HL-60/S4 treated with retinoic acid at 250 ng/mL for 4 days and 3 days (cell line): ENCODE measurements at regions not wholly inside any gene's neighbourhood (a gene's known extent, or its start where the extent isn't known, plus 50 kb on each side); places are given as distances from the start of the nearest gene placed in this dataset.
"Not testable (repeated sequence)": the region's sequence is repeated elsewhere in the genome, so short reads cannot be mapped to it uniquely, and the experiment has no call there.

ENCODE experiments used
- in situ Hi-C: fragments of 300-500 bp; cut with MboI; formaldehyde crosslinking; loops from 2 replicates; pipeline ENCODE4 v1.7.0; 2022; ENCODE audit warnings: low sequenced_read_pairs

DNA sequence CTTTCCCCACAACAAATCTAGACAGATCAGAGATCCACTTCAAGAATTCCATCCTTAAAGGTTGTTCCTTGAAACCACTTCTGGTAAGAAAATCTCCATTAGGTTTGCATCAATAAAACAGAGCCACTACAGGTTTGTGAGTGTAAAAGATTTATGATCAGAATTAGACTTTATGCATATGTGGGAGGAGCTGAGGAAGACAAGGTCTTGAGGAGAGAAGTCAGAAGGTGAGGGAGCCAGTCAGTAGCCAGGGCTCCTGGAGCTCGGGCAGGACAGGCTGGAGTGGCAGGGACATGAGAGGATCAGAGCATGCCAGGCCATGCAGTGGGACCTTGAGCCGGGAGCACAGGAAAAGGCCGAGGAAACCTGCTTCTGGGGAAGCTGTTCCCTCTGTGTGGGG lies 240.0 kb upstream of the PRSS1 start:
- in situ Hi-C loops, result not testable (repeated sequence)

- in situ Hi-C loops, result no loop called here
These were observed 241.0 kb upstream of the PRSS1 start for GRCh38 chr7:142508251-142508650.

DNA sequence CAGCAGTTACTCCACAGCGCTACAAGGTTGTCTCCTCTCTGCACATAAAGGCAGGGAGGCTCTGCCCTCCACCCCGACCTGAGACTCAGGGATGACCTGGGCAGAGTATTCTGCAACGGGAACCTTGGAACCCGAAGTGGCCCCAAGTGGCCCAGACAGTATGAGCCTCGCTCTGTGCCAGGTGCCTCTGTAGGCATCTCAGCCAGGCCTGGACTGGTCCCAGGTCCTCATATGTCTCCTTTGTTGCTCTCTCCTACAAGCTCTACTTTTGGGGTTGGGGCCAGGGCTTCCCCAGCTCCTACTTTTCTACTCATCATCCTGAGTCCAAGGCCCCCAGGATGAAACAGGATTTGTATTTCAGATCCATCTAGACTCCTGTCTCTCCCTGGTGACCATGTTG lies 241.5 kb upstream of the PRSS1 start:
- in situ Hi-C loops, result no loop called here

GRCh38 chr7:142507066-142507465 lies 242.2 kb upstream of the PRSS1 start:
- in situ Hi-C loops, result not testable (repeated sequence)

DNA sequence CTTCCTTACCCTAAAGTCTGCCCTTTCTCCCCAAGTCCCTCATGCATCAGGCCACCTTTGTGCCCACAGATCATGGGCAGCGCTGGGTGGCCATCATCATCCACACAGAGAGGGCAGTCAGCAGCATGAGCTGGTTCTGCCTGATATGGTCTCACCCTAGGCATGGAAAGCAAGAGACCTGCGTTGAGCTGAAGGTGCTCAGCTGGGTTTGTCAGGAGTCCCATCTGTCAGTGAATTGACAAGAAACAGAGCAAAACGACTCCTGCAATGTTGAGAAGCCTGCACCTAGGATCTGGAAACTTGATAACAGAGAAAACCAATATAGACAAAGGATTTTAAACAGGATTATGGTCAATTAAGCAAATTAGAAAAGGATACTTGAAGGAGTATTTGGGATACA lies 242.7 kb upstream of the PRSS1 start:
- in situ Hi-C loops, result no loop called here

DNA sequence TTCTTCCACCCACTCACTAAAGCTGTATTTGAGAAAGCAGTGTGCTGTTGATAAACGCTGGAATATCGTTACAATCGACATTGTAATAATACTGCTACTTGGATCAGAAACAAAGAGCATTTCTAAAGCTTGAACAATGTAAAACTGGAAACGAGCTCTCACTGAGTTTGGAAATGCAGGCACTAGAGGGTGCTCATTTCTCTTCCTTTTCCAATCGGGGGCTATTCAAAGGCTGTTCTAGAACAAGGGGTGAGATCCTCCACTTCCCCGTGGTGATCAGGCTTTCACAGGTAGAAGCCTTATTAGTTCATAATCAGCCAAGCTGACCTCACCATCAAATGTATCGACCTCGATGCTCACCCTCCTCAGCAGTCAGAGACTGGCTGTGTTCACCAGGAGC lies 245.3 kb upstream of the PRSS1 start:
- in situ Hi-C loops, result not testable (repeated sequence)

- in situ Hi-C loops, result no loop called here
These were observed 245.2 kb upstream of the PRSS58 start for GRCh38 chr7:142503036-142503435.

DNA sequence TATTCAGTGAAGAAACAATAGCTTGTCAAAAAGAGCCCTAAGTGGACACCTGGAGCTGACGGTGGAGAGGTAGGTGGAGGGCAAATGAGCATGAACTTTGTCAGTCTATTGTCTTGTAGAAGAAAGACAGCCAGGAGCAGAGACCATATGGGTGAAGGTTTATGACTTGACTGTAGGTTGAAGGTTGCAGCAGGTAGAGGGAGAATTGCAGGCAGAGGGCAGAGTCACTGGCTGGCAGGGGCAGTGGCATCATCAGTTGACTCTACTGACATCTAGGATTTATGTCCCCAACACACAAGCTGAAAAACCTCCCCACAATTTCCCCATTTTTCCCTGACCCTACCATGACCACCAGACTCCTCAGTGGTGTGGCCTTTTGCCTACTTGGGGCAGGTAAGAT lies 243.6 kb upstream of the PRSS58 start:
- in situ Hi-C loops, result no loop called here

GRCh38 chr7:142500366-142500765 lies 242.5 kb upstream of the PRSS58 start:
- in situ Hi-C loops, result no loop called here

- in situ Hi-C loops, result no loop called here
These were observed 241.8 kb upstream of the PRSS58 start for GRCh38 chr7:142499635-142500034.

GRCh38 chr7:142498364-142498763 lies 240.5 kb upstream of the PRSS58 start:
- in situ Hi-C loops, result no loop called here

DNA sequence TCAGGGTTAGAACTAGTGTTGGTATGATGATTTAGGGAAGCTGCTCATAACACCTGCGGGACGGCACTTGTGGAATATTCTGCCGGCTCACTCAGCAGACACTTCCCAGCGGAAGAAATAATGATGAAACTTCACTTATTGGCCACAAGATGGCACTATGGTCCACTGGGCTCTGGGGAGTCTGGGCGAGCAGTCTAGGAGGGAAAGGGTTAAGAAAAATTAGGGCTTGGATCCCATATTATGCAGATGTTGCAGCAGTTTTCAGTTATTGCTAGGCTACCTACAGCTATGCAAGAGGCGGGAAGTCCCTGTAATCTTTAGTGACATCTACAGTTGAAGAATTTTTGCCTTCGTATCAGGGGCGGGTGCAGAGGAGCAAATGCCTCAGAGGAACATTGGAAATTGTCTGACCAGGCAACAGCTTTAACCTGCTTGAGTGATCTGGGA lies 238.7 kb upstream of the PRSS58 start:
- in situ Hi-C loops, result no loop called here

DNA sequence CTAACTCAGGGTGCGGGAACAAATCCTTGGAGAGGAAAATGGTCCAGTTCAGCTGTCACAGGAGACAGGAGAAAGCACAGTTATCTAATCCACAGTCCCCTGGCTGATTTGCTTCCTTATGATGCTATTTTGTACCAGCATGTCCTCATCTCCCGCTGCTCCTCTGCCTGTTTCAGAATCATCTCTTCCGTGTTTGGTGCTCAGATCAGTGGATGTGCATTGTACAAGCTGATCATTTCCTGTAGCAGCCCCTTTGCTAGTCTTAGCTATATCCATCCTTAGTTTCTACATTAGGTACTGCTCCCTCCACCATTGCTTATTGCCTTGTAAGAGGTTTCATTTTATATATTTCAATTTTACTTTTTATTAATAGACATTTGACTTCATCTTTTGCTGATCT lies 238.0 kb upstream of the PRSS58 start:
- in situ Hi-C loops, result not testable (repeated sequence)

DNA sequence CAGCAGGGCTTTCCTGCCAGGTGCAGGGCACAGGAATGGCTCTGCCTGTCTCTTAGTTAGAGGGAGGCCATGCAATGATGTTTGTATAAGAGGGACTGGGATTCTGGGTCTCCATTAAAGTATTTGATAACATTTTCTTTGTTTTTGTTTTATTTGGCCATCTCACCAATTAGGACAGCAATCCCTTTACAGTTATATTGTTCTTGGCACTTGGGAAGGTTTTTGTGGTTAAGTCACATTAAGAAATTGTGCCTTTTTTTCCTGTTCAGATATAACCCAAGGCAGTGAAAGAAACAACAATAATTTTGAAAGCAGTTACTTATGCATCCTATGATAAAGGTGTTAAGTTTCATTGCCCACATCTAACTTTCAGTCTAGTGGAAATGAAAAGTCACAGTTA lies 237.4 kb upstream of the PRSS58 start:
- in situ Hi-C loops, result not testable (repeated sequence)

DNA sequence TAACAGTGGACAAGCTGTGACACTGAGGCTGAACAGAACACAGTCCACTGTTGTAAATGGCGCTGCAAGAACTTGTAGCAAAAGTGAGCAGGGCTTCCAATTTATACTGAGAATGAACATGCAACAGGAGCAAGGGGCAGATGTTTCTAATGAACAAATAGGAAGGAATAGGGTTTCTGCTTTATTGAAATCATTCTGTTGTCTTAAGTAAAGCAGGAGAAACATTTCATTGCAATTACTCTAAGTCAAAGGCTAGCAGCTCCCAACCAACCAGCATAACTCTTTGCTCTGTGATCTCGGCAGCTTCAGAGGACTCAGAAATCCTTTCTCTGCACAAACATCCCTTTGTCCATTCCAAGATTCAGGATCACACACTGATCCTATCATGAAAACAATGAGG lies 236.2 kb upstream of the PRSS58 start:
- in situ Hi-C loops, result no loop called here

DNA sequence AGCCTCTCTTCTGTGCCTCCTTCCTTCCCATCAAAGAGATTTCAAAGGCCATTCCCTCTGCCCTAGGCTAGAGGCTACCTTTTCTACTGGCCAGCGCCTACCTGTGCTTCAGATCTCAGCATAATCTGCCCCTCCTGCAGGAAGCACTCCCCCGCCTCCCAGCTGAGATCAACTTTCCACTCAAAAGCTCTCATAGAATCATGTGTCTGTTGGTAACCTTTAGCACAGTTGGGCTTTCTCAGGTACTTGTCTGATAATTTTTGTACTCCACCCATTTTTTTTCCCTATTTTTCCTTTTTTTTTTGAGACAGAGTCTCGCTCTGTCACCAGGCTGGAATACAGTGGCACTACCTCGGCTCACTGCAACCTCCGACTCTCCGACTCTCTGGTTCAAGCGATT lies 231.0 kb upstream of the PRSS58 start:
- in situ Hi-C loops, result no loop called here

DNA sequence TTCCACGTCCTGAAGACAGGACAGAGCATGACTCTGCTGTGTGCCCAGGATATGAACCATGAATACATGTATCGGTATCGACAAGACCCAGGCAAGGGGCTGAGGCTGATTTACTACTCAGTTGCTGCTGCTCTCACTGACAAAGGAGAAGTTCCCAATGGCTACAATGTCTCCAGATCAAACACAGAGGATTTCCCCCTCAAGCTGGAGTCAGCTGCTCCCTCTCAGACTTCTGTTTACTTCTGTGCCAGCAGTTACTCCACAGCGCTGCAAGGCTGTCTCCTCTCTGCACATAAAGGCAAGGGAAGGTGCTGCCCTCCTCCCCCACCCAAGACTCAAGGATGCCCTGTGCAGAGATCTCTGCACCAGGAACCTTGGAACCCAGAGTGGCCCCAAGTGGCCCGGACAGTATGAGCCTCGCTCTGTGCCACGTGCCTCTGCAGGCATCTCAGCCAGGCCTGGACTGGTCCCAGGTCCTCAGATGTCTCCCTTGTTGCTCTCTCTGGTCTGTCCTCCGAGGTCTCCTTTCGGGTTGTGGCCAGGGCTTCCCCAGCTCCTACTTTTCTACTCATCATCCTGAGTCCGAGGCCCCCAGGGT lies 230.3 kb upstream of the PRSS58 start:
- in situ Hi-C loops, result no loop called here

- in situ Hi-C loops, result not testable (repeated sequence)
These were observed 229.7 kb upstream of the PRSS58 start for GRCh38 chr7:142487565-142487964.

DNA sequence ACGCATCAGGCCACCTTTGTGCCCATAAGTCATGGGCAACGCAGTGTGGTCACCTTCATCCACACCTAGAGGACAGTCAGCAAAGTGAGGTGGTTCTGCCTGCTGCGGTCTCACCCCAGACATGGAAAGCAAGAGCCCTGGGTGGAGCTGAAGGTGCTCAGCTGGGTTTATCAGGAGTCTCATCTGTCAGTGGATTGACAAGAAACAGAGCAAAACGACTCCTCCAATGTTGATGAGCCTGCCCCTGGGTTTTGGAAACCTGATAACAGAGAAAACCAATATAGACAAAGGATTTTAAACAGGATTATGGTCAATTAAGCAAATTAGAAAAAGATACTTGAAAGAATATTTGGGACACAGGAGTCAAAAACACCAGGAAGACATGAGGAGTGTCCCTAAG lies 229.3 kb upstream of the PRSS58 start:
- in situ Hi-C loops, result no loop called here

GRCh38 chr7:142485617-142486226 lies 227.9 kb upstream of the PRSS58 start:
- in situ Hi-C loops, result no loop called here

DNA sequence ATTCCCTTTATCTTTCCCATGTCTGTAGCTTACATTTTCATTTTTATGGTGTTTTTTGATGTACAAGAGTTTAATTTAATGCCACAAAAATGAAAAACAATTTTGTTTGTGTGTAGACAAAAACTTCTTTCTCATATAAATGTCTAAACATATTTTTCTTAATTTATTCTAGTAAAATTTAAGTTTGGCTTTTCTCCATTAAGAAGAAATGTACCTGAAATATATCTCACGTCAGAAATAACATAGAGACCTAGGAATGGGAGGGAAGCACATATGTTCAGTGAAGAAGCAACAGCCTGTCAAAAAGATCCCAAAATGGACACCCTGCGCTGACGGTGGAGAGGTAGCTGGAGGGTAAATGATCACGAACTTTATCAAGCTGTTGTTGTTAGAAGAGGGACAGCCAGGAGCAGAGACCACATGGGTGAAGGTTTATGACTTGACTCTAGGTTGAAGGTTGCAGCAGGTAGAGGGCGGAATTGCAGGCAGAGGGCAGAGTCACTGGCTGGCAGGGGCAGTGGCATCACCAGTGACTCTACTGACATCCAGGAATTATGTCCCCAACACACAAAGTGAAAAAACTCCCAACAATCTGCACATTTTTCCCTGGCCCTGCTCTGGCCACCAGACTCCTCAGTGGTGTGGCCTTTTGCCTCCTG lies 225.9 kb upstream of the PRSS58 start:
- in situ Hi-C loops, result no loop called here

- in situ Hi-C loops, result no loop called here
These were observed 225.2 kb upstream of the PRSS58 start for GRCh38 chr7:142482891-142483658.
